PC-3 (cell line): ENCODE measurements at regions not wholly inside any gene's neighbourhood (a gene's known extent, or its start where the extent isn't known, plus 50 kb on each side); places are given as distances from the start of the nearest gene placed in this dataset.

Source experiments
- EZH2 ChIP-seq: fragments of 300-600 bp; sonication (generic); IDR thresholded peaks from one replicate; pipeline ENCODE4 v1.6.1; 2017; ENCODE audit warnings: antibody characterized with exemption, mild to moderate bottlenecking, low read length; ENCODE audit not compliant: unreplicated experiment
- TF ChIP-seq, protein P1 (sequence below): fragments of 300-600 bp; sonication (generic); conservative IDR thresholded peaks from 2 replicates; pipeline ENCODE4 v1.5.1; 2017; ENCODE audit warnings: antibody characterized with exemption, low read depth, mild to moderate bottlenecking, low read length

DNA sequence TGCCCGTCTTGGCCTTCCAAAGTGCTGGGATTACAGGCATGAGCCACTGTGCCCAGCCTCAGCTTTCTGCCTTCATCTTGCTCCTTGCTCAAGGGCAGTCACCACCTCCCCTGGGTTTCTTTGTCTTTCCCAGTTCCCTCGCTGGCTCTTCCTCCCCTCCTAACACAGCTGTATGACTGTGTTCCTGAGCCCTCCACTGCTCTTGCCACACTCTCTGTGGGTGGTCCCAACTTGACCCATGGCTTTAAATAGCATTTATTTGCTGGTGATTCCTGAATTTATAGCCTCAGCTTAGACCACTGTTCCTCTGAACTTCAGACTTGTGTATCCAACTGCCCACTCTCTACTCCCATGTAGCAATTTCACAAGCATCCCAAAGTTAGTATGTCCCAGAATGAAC lies 181.3 kb downstream of the BAMBI start:
- TF ChIP-seq, protein P1, sequence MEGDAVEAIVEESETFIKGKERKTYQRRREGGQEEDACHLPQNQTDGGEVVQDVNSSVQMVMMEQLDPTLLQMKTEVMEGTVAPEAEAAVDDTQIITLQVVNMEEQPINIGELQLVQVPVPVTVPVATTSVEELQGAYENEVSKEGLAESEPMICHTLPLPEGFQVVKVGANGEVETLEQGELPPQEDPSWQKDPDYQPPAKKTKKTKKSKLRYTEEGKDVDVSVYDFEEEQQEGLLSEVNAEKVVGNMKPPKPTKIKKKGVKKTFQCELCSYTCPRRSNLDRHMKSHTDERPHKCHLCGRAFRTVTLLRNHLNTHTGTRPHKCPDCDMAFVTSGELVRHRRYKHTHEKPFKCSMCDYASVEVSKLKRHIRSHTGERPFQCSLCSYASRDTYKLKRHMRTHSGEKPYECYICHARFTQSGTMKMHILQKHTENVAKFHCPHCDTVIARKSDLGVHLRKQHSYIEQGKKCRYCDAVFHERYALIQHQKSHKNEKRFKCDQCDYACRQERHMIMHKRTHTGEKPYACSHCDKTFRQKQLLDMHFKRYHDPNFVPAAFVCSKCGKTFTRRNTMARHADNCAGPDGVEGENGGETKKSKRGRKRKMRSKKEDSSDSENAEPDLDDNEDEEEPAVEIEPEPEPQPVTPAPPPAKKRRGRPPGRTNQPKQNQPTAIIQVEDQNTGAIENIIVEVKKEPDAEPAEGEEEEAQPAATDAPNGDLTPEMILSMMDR = no peak
- TF ChIP-seq EZH2 = no peak
